ENCODE measurements at regions not wholly inside any gene's neighbourhood (a gene's known extent, or its start where the extent isn't known, plus 50 kb on each side); places are given as distances from the start of the nearest gene placed in this dataset.
"Not testable (repeated sequence)": the region's sequence is repeated elsewhere in the genome, so short reads cannot be mapped to it uniquely, and the experiment has no call there.

DNA sequence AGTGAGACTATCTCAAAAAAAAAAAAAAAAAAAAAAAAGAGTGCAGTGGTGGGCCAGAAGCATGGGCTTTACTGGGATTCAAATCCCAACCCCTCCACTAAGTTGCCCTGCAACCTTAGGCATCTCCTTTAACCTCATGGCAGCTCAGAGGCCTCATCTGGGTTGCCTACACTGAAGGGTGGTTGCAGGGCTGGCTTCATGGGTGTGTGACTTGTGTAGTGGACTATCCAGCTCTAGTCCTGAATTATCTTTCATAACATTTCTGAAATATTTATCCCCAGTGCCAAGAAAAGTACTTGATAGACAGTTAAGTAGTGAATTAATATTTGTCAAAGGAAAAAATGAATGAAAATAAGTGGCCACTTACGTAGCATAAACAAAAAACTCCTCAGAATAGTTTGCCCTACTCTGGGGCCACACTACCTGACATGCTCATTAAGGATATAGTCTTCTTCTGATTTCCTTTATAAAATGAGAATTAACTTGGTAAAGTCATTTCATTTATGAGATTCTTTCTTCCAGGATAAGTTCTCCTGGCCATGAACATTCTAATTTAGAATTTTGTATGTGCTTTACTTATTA lies 116.0 kb upstream of the SYT13 start:
- no peak for DNase-seq

DNA sequence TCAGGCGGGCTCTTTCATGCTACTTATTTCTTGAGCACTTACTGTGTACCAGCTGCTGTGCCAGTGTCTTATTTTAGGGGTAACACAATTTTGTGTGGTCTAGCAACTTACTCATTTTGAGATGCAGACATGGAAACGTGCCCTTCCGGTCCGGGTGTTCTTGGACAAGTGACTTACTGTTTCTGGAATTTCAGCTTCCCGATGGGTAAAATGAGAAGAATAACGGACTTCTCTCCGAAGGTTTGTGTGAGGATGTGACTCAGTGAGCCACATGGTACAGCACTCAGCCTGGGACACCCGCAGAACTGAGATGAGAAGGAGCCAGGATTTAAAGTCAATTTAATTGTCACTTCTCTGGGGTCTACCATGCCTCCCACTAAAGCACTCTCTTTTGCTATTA lies 114.5 kb upstream of the SYT13 start:
- no peak for DNase-seq

DNA sequence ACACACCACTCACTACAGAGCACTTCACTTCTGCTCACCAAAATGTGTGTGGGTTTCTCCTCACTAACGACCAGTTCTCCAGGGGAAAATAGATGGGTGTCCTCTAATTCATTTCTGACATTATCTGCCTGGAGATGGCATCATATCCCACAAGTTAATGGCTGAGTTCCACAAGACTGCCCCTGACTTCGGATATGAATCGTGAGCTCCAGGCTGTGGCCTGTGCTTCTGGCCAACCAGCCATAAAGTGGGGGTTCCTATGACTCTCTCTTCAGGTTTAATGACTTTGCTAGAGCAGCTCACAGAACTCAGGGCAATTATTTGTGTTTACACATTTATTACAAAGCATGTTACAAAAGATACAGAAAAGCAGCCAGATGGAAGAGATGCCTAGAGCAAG lies 113.0 kb upstream of the SYT13 start:
- DNase-seq = no peak

DNA sequence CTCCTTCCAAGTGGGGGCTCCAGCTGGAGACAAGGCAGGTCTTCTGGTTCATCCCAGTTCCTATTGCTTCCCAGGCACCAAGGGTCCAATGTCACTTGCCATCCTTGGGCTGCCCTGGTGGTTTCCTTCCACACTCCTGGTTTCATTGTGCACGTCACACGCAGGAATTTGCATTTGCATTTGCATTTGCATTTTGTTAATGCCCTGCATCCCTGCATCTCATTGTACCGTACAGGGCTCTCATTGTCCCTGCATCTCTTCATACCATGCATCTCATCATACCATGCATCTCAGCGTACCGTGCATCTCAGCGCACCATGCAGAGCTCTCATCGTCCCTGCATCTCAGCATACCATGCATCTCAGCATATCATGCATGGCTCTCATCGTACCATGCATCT lies 112.2 kb upstream of the SYT13 start:
- DNase-seq = peak; percentile 15

DNA sequence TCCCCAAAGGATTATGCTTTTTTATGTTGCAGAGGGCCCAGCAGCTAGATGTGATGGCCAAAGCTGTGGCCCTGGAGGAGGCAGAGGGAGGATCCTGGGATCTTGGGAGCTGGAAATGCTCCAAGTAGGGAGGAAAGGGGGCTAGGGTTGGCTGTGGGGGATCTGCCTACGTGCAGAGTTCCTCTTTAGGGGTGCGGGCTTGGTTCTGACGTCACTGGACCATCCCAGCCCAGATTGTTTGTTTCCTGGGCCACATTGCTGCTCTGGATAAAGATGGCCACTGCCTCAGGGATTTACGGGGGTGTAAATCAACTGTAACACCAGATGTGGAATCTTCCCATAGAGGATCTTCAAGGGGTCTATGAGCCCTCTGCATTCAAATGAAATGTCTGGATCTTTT lies 110.3 kb upstream of the SYT13 start:
- no peak for DNase-seq

DNA sequence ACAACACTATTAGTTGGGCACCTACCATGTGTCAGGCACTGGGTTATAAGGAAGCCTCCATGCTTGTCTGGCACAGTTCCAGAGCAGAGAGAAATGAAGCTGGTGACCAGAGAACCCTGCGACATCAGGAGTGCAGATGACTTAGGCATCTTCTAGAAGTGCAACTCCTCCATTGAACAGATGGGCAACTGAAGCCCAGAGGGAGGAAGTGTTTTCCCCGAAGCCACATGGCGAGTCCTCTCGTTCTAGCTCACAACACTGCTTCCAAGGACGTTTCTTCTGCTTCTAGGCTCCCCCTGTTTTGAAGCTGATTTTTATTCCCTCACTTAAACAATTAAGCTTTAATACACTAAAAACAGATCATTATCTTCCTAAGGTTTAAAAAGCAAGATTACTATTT lies 109.8 kb upstream of the SYT13 start:
- DNase-seq = no peak

DNA sequence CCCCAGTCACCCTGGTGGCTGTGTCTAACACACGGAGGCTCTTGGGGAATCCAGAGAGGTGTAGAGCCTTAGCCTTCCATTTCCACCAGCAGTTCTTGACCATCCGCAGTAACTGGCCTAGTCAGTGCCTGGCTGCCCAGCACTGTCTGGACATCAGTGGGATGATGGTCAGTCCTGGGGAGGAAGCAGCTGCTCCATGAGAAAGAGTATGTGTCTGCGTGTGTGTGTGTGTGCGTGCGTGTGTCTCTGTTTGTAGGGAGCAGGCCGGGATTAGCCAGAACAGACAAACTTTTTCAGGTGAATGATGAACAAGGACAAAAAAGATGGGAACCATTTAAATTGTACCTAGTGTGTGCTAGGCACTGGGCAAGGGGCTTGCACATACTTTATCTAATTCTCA lies 109.3 kb upstream of the SYT13 start:
- DNase-seq = no peak

DNA sequence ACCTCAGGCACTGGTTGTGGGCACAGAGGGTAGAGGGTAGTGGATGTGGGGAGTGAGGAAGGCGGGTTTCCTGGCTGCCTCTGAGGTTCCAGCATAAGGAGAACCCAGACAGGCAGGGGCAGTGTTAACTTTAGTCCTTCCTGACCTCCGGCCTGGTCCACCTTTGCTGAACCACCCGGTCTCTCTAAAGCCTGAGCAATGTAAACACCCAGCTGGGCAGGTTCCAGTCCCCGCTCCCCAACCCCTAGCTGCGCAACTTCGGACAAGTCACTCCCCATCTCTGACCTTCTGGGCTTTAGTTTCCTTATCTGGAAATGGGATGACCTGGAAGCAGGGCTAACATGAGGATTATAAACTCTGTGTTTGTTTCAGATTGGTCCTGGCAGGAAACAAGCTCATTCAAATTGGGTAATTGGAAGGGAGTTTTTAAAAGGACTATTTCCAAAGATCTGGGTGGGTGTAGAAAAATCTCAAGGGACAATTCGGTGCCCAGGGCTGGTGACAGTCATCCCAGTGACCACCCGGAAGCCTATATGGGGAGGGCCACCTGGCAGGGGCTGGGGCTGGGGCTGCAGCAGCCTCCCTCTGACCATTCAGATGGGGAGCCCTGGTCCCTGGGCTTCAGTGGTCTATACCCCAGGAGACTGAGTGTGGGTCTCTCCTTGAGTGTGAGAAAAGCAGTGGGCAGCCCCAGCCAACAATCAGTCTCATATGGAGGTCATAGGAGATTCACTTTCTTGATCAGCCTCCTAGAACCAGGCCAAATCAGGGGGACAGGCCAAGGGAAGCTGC lies 108.3 kb upstream of the SYT13 start:
- DNase-seq = no peak

DNA sequence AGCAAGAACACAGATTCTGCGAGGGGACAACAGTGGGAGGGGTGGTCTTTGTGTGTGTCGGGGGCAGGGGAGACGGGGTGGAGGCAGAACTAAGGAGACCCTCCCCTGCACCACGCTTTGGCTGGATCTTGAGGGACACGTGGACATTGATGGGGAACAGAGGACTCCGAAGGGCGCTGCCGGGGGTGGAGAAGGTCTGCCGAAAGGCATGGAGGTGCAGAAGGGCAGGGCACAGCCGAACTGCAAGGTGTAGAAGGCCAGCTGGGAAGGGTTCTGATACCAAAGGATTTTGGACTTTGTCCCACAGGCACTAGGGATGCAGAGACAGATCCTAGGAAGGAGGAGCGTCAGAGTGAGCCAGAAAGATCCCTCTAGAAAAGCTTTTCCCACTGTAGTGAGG lies 107.7 kb upstream of the SYT13 start:
- DNase-seq = no peak

DNA sequence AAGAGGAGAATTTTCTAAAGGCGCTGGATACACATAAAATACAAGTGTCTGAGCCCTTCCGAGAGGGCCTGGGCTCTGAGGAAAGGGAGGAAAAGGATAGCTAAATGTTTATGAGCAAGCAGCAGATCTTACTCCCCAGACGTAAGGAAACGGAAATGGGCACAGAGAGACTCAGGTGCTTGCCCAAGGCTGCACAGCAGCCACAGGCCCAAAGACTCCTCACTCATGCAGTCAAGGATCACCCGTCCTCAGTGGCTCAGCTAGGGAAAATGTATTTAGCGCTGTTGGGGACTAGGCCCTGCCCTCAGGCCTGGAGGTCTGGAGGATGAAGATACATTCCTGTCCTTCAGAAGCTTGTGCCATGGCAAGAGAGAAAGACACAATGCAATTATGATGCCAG lies 107.2 kb upstream of the SYT13 start:
- no peak for DNase-seq

DNA sequence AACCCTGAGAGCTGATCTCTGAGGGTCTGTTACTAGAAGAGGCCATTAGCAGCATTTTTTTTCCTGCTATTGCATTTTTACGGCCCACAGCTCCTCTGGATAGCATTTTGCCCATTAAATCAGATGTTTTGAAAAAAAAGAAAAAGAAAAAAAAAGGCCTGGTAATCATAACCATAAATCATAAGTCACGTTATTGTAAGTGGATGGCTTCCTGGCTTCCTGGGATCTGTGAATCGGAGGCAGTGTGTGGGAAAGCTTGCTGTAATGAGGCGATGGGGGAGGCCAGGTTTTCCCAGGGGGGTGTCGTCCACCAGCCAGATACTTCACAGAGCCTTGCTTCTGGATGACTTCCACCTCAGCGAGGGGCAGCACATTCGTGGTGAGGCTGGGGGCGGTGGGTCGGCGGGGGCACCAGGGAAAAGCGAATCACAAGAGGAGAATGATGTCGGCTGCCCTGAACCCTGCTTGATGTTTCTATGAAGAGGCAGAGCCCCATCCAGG lies 106.5 kb upstream of the SYT13 start:
- no peak for DNase-seq

DNA sequence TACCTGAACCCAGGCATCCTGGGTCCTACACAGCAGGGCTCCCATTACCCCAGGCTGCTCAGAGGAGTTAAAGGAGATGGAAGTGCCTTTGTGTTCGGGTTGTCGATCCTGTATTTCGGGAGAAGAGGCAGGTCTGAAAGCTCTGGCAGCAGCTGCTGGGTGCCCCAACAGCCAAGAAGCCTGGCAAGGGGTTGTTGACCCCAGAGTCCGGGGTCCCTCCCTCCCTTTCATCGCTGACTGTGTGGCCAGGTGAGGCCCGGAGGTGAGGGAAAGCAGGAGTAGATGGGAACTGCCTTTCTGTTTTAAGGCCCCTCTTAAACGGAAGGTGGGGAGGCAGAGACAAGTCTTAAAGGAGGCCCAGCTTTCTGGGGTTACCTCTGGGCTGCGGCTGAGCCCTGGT lies 106.0 kb upstream of the SYT13 start:
- DNase-seq = no peak

DNA sequence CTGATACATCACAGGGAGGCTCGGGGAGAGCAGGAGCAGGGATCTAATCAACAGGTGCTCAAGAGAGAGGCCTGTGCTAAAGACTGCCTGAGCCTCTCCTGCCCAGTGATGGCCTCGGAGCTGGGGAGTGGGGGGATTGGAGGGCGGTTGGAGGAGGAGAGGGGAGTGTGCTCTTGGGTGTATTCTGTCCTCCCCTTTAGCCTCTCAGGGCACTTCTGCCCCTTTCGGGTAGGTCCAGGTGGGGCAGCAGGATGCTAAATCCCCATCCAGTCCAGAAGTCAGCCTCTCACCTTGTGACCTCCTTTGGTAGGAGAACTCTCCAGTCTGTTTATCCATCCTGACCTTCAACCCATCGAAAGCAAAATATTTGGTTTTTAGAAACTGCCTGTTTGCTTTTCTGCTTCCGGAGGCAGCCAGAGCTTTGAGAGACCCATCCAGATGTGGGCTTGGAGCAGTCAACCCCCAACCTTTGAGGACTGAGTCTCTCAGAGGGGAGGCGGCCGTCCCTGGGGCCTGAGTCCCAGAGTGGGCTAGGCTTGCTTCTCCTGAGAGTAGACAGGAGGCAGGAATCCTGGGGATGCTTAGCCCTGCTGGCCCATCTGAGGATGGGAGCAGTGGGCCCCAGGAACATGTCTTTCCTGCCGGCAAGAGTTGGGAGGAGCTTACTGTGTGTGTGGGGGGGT lies 105.2 kb upstream of the SYT13 start:
- DNase-seq = no peak

DNA sequence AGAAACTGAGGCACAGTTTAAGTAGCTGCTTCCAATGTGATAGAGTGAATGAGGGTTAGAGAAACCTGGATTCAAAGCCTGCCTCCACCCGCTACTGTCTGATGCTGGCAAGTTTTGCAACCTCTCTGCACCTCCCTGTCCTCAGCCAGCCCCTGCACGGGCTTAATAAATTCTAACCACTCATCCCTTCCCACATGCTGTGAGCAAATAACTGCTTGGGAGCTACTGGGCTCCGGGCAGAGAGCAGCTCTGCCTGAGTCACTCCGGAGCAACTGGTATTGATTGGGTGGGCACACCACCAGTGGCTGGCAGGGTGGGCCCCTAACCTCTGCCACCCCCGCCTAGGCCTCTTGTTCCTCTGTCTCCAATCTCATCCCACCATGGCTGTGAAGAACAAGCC lies 104.3 kb upstream of the SYT13 start:
- DNase-seq = no peak

DNA sequence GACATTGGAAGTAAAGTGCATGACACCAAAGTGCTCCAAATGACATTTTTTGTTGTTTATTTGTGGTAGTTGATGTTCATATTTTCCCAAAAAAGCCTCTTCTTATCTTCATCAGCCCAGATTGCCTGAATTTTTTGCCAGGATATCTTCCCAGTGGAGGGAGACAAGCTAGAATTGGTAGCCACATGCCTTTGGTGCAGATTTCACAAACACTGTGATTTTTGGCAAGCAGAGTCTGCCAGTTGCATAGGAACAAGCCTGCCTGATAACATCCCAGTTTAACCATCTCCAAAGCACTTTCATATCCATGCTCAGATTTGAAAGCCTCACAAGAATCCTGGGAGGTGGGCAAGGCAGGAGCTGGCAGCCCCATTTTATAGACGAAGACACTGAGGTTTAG lies 102.3 kb upstream of the SYT13 start:
- DNase-seq = no peak

DNA sequence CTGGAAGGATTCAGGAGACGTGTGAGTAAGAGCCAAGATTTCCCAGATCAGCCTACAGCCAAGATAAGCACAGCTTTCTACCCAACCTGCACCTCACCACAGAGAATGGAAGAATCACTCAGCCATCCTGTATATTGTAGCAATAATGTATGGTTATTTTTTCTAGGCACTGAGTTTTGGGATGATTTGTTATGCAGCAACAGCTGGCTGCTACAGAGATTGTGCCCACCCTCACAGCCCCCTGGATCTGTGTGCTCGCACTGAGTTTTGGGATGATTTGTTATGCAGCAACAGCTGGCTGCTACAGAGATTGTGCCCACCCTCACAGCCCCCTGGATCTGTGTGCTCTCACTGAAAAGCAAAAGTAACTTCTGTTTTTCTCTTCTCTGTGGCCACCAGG lies 101.7 kb upstream of the SYT13 start:
- DNase-seq = not testable (repeated sequence)

DNA sequence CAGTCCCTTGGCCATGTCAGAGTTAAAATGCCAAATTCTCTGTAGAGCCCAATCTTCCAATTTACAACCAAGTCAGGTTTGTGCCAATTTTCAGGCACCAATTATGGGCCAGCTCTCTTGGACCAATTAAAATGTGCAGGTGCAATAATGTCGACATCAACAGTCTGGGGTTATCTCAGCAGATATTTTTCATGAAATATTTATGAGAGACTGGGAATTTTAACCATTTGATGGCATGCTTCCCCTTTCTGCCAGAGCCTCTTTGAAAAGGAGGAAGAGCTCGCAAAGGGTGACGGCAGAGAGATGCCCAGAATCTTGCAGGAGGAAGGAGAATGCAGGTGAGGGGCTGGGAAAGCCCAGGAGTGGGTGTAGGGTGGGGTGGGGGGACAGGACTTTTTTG lies 100.8 kb upstream of the SYT13 start:
- DNase-seq = no peak

DNA sequence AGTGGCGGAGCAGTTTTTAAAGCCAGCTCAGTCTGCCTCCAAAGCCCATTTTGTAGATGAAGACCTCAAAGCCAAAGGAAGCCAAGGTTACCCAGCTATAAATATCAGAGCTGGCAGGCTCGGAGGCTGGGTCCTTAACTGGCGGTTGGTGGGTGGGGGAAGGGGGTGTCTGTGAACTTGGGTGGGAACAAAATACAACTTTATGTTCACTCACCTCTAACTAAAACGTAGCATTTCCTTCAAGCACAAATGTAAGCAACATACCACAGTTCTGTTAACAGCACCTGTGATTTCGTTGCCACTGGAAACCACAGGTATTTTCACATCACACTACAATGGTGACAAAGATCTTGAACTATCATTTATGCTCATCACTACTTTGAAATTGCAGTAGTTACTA lies 99.7 kb upstream of the SYT13 start:
- no peak for DNase-seq

DNA sequence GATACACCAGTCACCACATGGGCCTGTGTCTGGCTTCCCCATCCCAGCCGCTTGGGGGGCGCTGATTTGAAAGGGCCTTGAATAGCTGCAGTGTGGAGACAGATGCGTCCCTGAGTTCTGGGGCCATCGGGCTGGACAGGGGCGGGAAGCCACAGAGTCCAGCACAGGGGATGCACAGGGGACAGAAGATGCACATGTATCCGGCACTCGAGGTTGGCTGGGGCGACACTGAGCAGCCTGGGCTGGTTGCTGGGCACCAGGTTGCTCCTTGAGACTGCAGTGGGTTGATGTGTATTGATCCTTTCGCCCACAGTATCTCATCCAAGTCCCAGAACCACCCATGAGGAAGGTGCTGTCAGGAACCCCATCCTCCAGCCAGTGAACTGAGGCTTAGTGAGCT lies 99.3 kb upstream of the SYT13 start:
- DNase-seq = no peak

DNA sequence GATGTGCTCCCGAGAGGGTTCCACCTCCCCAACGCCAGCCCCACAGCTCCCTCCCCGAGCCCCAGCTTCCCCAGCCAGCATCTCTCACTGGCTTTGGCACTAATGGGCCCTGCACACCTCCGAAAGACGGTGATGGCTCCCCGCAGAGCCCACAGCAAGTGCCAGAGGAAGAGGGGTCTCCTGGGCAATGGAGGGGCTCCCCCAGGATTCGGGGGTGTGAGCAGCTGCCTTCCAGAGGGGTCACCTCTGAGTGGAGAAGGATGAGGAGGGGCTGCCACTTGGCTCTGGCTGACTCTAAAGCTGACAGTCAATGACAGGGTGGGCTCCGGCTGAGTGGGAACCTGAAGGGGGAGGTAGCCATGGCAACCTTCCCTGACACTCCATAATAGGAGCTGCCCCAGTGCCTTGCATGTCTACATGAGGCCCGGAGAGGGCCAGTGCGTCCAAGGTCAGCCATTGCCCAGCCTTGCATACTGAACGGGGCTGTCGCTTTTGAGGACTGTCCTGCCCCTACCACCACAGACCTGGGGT lies 98.6 kb upstream of the SYT13 start:
- DNase-seq = no peak

DNA sequence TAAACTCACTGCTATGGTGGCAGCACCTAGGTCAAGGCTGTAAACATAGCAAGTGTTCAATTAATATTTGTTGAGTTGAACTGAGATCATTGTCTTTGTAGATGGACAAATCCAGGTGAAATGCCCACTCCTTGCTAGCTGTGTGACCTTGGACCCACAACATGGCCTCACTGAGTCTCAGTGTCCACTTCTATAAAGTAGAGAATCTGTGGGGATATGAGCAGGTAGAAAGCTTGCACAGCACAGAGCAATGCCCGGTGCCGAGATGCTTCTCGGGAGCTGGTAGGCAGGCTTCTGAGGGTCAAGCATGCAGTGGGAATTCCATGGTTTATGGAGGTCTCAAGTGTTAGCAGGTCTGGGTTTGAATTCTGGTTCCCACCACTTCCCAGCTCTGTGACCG lies 97.9 kb upstream of the SYT13 start:
- DNase-seq = no peak

DNA sequence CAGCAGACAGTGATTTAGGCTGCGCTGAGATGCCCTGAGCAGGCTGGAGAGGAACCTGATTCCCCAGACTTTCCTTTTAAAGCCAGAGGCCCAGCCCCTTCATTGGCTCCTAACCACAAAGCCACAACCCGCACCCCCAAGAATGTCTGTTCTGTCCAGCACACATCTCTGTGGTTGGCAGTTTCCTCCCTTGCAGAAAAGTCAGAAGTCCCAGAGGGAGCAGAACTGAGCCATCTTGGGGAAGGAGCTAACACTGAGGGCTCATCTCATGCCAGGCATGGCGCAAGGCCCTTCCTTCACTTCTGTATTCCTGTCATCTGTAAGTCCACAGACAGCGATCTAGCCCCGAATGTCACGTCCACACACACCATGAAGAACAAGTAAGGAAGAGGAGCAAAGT lies 97.1 kb upstream of the SYT13 start:
- no peak for DNase-seq

DNA sequence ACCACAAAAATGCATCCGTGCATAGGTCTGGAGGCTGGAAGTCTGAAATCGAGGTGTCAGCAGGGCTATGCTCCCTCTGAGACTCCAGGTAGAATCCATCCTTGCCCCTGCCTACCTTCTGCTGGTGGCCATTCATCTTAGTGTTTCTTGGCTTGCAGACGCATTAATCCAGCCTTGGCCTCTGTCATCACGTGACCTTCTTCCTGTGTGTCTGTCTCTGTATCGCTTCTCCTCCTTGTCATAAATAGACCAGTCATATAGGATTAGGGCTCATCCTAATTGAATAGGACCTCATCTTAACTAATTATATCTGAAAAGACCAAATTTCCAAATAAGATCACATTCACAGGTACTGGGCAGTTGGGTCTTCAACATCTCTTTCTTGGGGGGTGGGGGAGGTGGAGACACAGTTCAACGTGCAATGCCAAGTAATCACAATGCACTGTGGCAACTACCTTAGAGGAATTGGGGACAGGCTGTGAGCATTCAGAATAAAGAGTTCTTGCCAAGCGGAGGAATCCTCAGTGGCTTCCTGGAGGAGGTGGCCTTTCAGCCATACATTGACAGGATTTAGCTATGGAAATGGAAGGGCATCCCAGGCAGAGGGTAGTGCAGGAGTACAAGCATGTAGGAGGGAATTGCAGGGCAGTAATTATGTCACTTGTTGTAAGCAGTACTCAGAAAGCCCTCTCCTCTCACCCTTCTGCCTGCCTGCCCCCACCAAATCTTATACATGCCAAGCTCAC lies 96.2 kb upstream of the SYT13 start:
- no peak for DNase-seq

Data from NCI-H1048 (cell line).